IMR-90 (cell line): ENCODE measurements at regions not wholly inside any gene's neighbourhood (a gene's known extent, or its start where the extent isn't known, plus 50 kb on each side); places are given as distances from the start of the nearest gene placed in this dataset.

Experiments
- ATAC-seq: fragments of 200-7000 bp; cut with Tn5 transposase; 2 replicates; pipeline ENCODE4 v1.9.1; 2020; ENCODE audit warnings: low read depth, mild to moderate bottlenecking, moderate library complexity
- BruUV-seq: library from RNA; stranded (reverse); fragments of 400-500 nt; replicated peaks from 2 replicates; lab custom pipeline; 2021; lab: Mats Ljungman, UMichigan
- CTCF ChIA-PET: fragments of 300-600 bp; formaldehyde crosslinking; extraction: SDS; loops from one replicate; lab custom pipeline; 2021; ENCODE audit warnings: antibody characterized with exemption; lab: Yijun Ruan, JAX
- POLR2A ChIA-PET: fragments of 300-600 bp; sonication (Branson Sonifier 250); formaldehyde crosslinking; loops from one replicate; lab custom pipeline; 2022; ENCODE audit warnings: antibody characterized with exemption; ENCODE audit not compliant: unreplicated experiment; lab: Charles Lee
- DNase-seq: peaks from one replicate; pipeline ENCODE4 v3.0.0; 2013
- H2AFZ ChIP-seq: replicated peaks from 2 replicates; pipeline ENCODE3; 2013; ENCODE audit warnings: low read length, mild to moderate bottlenecking; ENCODE audit not compliant: poor library complexity
- H2AK5ac ChIP-seq: 2 replicates; pipeline ENCODE4 v1.6.1; 2013; ENCODE audit warnings: low read depth, low read length, inconsistent platforms
- H2AK9ac ChIP-seq: replicated peaks from 2 replicates; pipeline ENCODE3; 2013; ENCODE audit warnings: mild to moderate bottlenecking, low read depth, low read length, moderate library complexity; ENCODE audit not compliant: poor library complexity
- H2BK120ac ChIP-seq: 2 replicates; pipeline ENCODE4 v1.6.1; 2013; ENCODE audit warnings: low read depth, low read length, inconsistent platforms
- H2BK15ac ChIP-seq: 3 replicates; pipeline ENCODE4 v1.6.1; 2013; ENCODE audit warnings: low read depth, low read length, inconsistent platforms
- H2BK20ac ChIP-seq: 2 replicates; pipeline ENCODE4 v1.6.1; 2013; ENCODE audit warnings: low read depth, mild to moderate bottlenecking, inconsistent platforms, low read length, moderate library complexity
- H2BK5ac ChIP-seq: 2 replicates; pipeline ENCODE4 v1.6.1; 2013; ENCODE audit warnings: mild to moderate bottlenecking, low read depth, low read length, inconsistent platforms; ENCODE audit not compliant: poor library complexity, severe bottlenecking
- H3K14ac ChIP-seq: replicated peaks from 2 replicates; pipeline ENCODE4 v1.6.1; 2013; ENCODE audit warnings: low read depth, low read length, inconsistent platforms
- H3K18ac ChIP-seq: 2 replicates; pipeline ENCODE4 v1.6.1; 2013; ENCODE audit warnings: low read depth, low read length, control low read depth
- H3K23ac ChIP-seq: 2 replicates; pipeline ENCODE4 v1.6.1; 2013; ENCODE audit warnings: low read depth, low read length, inconsistent platforms
- H3K27ac ChIP-seq: 2 replicates; pipeline ENCODE4 v1.5.1; 2013; ENCODE audit warnings: mild to moderate bottlenecking, control low read depth, low read length; ENCODE audit not compliant: insufficient read depth
- H3K27me3 ChIP-seq: 2 replicates; pipeline ENCODE4 v1.6.1; 2013; ENCODE audit warnings: low read length; ENCODE audit not compliant: control insufficient read depth, insufficient read depth
- H3K36me3 ChIP-seq: 2 replicates; pipeline ENCODE4 v1.6.1; 2013; ENCODE audit warnings: low read length, mixed read lengths; ENCODE audit not compliant: control insufficient read depth, insufficient read depth
- H3K4ac ChIP-seq: 2 replicates; pipeline ENCODE4 v1.6.1; 2013; ENCODE audit warnings: low read depth, low read length, inconsistent platforms
- H3K4me1 ChIP-seq: 2 replicates; pipeline ENCODE4 v1.6.1; 2013; ENCODE audit warnings: low read length, mixed read lengths; ENCODE audit not compliant: control insufficient read depth, insufficient read depth
- H3K4me2 ChIP-seq: 2 replicates; pipeline ENCODE4 v1.6.1; 2013; ENCODE audit warnings: low read depth, mild to moderate bottlenecking, control low read depth, low read length, moderate library complexity
- H3K4me3 ChIP-seq: 2 replicates; pipeline ENCODE4 v1.5.1; 2013; ENCODE audit warnings: low read depth, mild to moderate bottlenecking, control low read depth, low read length, moderate library complexity; ENCODE audit not compliant: insufficient read depth
- H3K56ac ChIP-seq: 2 replicates; pipeline ENCODE4 v1.6.1; 2013; ENCODE audit warnings: low read length, inconsistent platforms; ENCODE audit not compliant: insufficient read depth; ENCODE audit errors: extremely low read depth
- H3K79me1 ChIP-seq, 2 experiments: 2 replicates each; pipeline ENCODE4 v1.6.1; 2013; ENCODE audit warnings: low read length in 2 of 2, inconsistent platforms in 1 of 2, low read depth in 1 of 2
- H3K9ac ChIP-seq: 2 replicates; pipeline ENCODE4 v1.6.1; 2013; ENCODE audit warnings: low read depth, low read length, control low read depth
- H3K9me1 ChIP-seq: 2 replicates; pipeline ENCODE4 v1.6.1; 2013; ENCODE audit warnings: low read length, inconsistent platforms; ENCODE audit not compliant: insufficient read depth
- H3K9me3 ChIP-seq: 2 replicates; pipeline ENCODE4 v1.6.1; 2013; ENCODE audit warnings: low read length; ENCODE audit not compliant: control insufficient read depth, insufficient read depth
- H4K20me1 ChIP-seq: 2 replicates; pipeline ENCODE4 v1.6.1; 2013; ENCODE audit warnings: low read length, inconsistent platforms; ENCODE audit not compliant: insufficient read depth
- H4K5ac ChIP-seq: 2 replicates; pipeline ENCODE4 v1.6.1; 2013; ENCODE audit warnings: mild to moderate bottlenecking, low read depth, low read length, control low read depth
- H4K8ac ChIP-seq, 2 experiments: 2 replicates each; pipeline ENCODE4 v1.6.1; 2013; ENCODE audit warnings: low read depth in 2 of 2, low read length in 2 of 2, control low read depth in 1 of 2, inconsistent platforms in 1 of 2
- H4K91ac ChIP-seq: 2 replicates; pipeline ENCODE4 v1.6.1; 2013; ENCODE audit warnings: low read depth, low read length, inconsistent platforms; ENCODE audit not compliant: insufficient read depth
- BHLHE40 ChIP-seq: fragments of 150-350 bp; IDR thresholded peaks from 2 replicates; pipeline ENCODE4 v1.6.1; 2016; ENCODE audit warnings: mild to moderate bottlenecking, low read depth, low read length
- CHD1 ChIP-seq: IDR thresholded peaks from 2 replicates; pipeline ENCODE4 v1.6.1; 2012; ENCODE audit warnings: low read depth, low read length, improper control_type of control experiment
- FOS ChIP-seq: fragments of 150-350 bp; IDR thresholded peaks from 2 replicates; pipeline ENCODE4 v1.6.1; 2016; ENCODE audit warnings: low read depth, low read length
- MAFK ChIP-seq: IDR thresholded peaks from 2 replicates; pipeline ENCODE4 v1.6.1; 2012; ENCODE audit warnings: low read depth, low read length, improper control_type of control experiment
- MAZ ChIP-seq: IDR thresholded peaks from 2 replicates; pipeline ENCODE4 v1.6.1; 2012; ENCODE audit warnings: low read depth, mild to moderate bottlenecking, low read length, improper control_type of control experiment, moderate library complexity, borderline replicate concordance
- MXI1 ChIP-seq: IDR thresholded peaks from 2 replicates; pipeline ENCODE4 v1.6.1; 2012; ENCODE audit warnings: low read depth, mild to moderate bottlenecking, low read length, moderate library complexity, borderline replicate concordance
- NFE2L2 ChIP-seq: fragments of 150-350 bp; IDR thresholded peaks from 2 replicates; pipeline ENCODE4 v1.6.1; 2016; ENCODE audit warnings: low read depth, mild to moderate bottlenecking, low read length
- RAD21 ChIP-seq: IDR thresholded peaks from 2 replicates; pipeline ENCODE4 v1.6.1; 2012; ENCODE audit warnings: low read length, improper control_type of control experiment
- RCOR1 ChIP-seq: IDR thresholded peaks from 2 replicates; pipeline ENCODE4 v1.6.1; 2012; ENCODE audit warnings: mild to moderate bottlenecking, low read length, improper control_type of control experiment; ENCODE audit not compliant: insufficient replicate concordance
- RFX5 ChIP-seq: IDR thresholded peaks from 2 replicates; pipeline ENCODE4 v1.8.0; 2012; ENCODE audit warnings: low read depth, mild to moderate bottlenecking, low read length, moderate library complexity
- SMC3 ChIP-seq: fragments of 150-350 bp; IDR thresholded peaks from 2 replicates; pipeline ENCODE4 v1.6.1; 2016; ENCODE audit warnings: low read depth, mild to moderate bottlenecking, antibody characterized with exemption, low read length, moderate library complexity
- dilution Hi-C: fragments of 300-500 bp; cut with HindIII; formaldehyde crosslinking; loops from one replicate; pipeline ENCODE4 v1.14.3; 2018; ENCODE audit warnings: low sequenced_read_pairs; ENCODE audit not compliant: unreplicated experiment
- in situ Hi-C: fragments of 300-500 bp; cut with MboI; formaldehyde crosslinking; loops from 3 replicates; pipeline ENCODE4 v1.14.3; 2019; ENCODE audit warnings: low sequenced_read_pairs, inconsistent platforms, mixed read lengths
- intact Hi-C: fragments of 100-400 bp; cut with micrococcal nuclease; formaldehyde crosslinking; loops from 2 replicates; pipeline ENCODE4 v1.10.0; 2022
- TF ChIP-seq, protein P1 (sequence below): fragments of 150-350 bp; IDR thresholded peaks from 2 replicates; pipeline ENCODE4 v1.6.1; 2017; ENCODE audit warnings: mild to moderate bottlenecking, antibody characterized with exemption, low read length, low read depth
- TF ChIP-seq, protein P2 (sequence below): conservative IDR thresholded peaks from 2 replicates; pipeline ENCODE4 v1.5.1; 2012; ENCODE audit warnings: mild to moderate bottlenecking, low read depth, low read length, improper control_type of control experiment

DNA sequence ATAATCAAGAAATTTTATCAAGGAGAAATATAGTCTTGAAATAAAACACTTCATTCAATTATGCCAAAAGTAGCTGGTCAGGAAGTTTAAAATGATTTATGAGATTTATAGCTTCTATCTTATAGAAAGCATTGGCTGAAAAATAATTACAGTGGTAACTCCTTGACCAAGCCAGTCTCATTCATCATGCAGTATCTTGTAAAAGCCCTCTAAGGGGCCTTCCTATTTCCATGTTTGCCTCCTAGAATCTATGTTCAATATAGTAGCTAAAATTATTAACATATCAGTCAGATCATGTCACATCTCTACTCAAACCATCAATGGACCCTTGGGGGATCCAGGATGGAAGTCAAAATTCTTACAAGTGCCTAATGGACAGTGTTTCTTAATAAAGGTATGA, 393.4 kb upstream of the ST8SIA4 start:
- CTCF ChIA-PET: no interaction called here

More for the DNA sequence above, 393.4 kb upstream of the ST8SIA4 start:
- no peak overlapping the region for H3K56ac ChIP-seq
- H3K4ac ChIP-seq: no peak overlapping the region
- H4K5ac ChIP-seq: no peak overlapping the region
- no peak overlapping the region for H4K91ac ChIP-seq
- BruUV-seq: no TSS peak
- ATAC-seq: no peak
- H3K4me2 ChIP-seq: no peak overlapping the region
- no peaks in the 10 kb centered on the region for H3K27me3 ChIP-seq
- DNase-seq: no peak
- H2AFZ ChIP-seq: no peak overlapping the region
- H2AK9ac ChIP-seq: no peak overlapping the region
- H3K9me1 ChIP-seq: no peaks in the 10 kb centered on the region
- in situ Hi-C loops: no loop called here
- H3K18ac ChIP-seq: no peak overlapping the region
- no peaks in the 10 kb centered on the region for H4K20me1 ChIP-seq
- H3K4me3 ChIP-seq: no peak overlapping the region
- no peak overlapping the region for H2BK5ac ChIP-seq
- TF ChIP-seq NFE2L2 (no peak), RCOR1 (no peak), FOS (no peak), CHD1 (no peak), MAZ (no peak), MAFK (no peak), BHLHE40 (no peak), RFX5 (no peak), MXI1 (no peak), SMC3 (no peak), RAD21 (no peak)
- TF ChIP-seq, protein P1, sequence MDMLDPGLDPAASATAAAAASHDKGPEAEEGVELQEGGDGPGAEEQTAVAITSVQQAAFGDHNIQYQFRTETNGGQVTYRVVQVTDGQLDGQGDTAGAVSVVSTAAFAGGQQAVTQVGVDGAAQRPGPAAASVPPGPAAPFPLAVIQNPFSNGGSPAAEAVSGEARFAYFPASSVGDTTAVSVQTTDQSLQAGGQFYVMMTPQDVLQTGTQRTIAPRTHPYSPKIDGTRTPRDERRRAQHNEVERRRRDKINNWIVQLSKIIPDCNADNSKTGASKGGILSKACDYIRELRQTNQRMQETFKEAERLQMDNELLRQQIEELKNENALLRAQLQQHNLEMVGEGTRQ: no peak
- TF ChIP-seq, protein P2, sequence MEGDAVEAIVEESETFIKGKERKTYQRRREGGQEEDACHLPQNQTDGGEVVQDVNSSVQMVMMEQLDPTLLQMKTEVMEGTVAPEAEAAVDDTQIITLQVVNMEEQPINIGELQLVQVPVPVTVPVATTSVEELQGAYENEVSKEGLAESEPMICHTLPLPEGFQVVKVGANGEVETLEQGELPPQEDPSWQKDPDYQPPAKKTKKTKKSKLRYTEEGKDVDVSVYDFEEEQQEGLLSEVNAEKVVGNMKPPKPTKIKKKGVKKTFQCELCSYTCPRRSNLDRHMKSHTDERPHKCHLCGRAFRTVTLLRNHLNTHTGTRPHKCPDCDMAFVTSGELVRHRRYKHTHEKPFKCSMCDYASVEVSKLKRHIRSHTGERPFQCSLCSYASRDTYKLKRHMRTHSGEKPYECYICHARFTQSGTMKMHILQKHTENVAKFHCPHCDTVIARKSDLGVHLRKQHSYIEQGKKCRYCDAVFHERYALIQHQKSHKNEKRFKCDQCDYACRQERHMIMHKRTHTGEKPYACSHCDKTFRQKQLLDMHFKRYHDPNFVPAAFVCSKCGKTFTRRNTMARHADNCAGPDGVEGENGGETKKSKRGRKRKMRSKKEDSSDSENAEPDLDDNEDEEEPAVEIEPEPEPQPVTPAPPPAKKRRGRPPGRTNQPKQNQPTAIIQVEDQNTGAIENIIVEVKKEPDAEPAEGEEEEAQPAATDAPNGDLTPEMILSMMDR: no peak
- no peak overlapping the region for H2BK120ac ChIP-seq
- no peaks in the 10 kb centered on the region for H3K79me1 ChIP-seq
- no peak overlapping the region for H3K9ac ChIP-seq
- H4K8ac ChIP-seq: no peak overlapping the region
- H2AK5ac ChIP-seq: no peak overlapping the region
- POLR2A ChIA-PET: no interaction called here
- H3K14ac ChIP-seq: no peak overlapping the region
- H3K36me3 ChIP-seq: no peaks in the 10 kb centered on the region
- H3K9me3 ChIP-seq: no peaks in the 10 kb centered on the region
- H3K27ac ChIP-seq: no peak overlapping the region
- dilution Hi-C loops: no loop called here
- H3K23ac ChIP-seq: no peak overlapping the region
- H2BK20ac ChIP-seq: no peak overlapping the region
- intact Hi-C loops: no loop called here
- H2BK15ac ChIP-seq: no peak overlapping the region
- H3K4me1 ChIP-seq: no peaks in the 10 kb centered on the region
